GM12872 (cell line): ENCODE measurements at regions not wholly inside any gene's neighbourhood (a gene's known extent, or its start where the extent isn't known, plus 50 kb on each side); places are given as distances from the start of the nearest gene placed in this dataset.
A peak's percentile ranks its signal among the peaks of the same experiment; 100 is the strongest.

Experiments
- CTCF ChIP-seq: IDR thresholded peaks from 3 replicates; pipeline ENCODE4 v1.5.1; 2011; ENCODE audit warnings: low read depth, mild to moderate bottlenecking, low read length, moderate library complexity; ENCODE audit not compliant: insufficient read depth

- no peak for TF ChIP-seq CTCF
These were observed 53.0 kb upstream of the ANKEF1 start for GRCh38 chr20:9981829-9982228.

GRCh38 chr20:9978397-9979004 lies 56.3 kb upstream of the ANKEF1 start:
- peak; percentile 75 for TF ChIP-seq CTCF

GRCh38 chr20:9977629-9978028 lies 57.2 kb upstream of the ANKEF1 start:
- TF ChIP-seq CTCF = no peak

GRCh38 chr20:9974324-9974723 lies 60.5 kb upstream of the ANKEF1 start:
- TF ChIP-seq CTCF = peak; percentile 45; the same call in 2 of the 3 replicates

DNA sequence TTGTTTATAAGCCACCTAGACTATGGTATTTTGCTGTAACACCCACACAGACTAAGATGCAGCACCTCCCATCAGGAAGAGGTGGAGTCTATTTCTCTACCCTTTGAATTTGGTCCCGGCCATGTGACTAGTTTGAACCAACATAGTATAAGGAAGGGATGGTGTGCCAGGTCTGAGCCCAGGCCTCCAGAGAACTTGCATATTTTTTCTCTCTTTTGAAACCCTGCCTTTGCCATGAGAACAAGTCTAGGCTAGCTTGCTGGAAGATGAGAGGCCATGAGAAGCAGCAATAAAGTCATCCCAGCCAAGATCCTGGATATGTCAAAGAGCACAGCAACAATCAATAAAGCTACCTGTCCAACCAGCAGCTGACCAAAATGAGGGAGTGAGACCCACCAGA lies 63.0 kb upstream of the ANKEF1 start:
- TF ChIP-seq CTCF = no peak

GRCh38 chr20:9969626-9970025 lies 65.2 kb upstream of the ANKEF1 start:
- no peak for TF ChIP-seq CTCF

GRCh38 chr20:9968015-9968414 lies 66.8 kb upstream of the ANKEF1 start:
- TF ChIP-seq CTCF = no peak

DNA sequence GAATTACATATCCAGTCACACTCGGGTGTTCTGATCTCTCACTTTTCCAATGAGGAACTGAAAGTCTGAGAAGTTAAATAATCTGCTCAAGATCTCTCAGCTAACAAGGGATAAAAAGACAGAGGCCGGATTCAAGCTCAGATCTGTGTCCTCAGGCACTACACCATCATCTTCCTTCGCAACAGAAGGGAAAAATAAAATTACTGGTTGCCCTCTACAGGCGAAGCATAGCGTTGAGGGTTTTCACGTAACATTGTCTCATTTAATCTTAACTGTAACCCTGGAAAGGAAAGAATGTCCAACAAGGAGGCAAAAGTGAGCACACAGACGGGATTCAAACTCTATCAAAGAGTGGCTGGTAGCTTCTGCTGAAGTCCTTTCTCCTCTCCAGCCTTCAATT lies 67.8 kb upstream of the ANKEF1 start:
- TF ChIP-seq CTCF = peak; percentile 33
